ENCODE measurements at regions not wholly inside any gene's neighbourhood (a gene's known extent, or its start where the extent isn't known, plus 50 kb on each side); places are given as distances from the start of the nearest gene placed in this dataset.

DNA sequence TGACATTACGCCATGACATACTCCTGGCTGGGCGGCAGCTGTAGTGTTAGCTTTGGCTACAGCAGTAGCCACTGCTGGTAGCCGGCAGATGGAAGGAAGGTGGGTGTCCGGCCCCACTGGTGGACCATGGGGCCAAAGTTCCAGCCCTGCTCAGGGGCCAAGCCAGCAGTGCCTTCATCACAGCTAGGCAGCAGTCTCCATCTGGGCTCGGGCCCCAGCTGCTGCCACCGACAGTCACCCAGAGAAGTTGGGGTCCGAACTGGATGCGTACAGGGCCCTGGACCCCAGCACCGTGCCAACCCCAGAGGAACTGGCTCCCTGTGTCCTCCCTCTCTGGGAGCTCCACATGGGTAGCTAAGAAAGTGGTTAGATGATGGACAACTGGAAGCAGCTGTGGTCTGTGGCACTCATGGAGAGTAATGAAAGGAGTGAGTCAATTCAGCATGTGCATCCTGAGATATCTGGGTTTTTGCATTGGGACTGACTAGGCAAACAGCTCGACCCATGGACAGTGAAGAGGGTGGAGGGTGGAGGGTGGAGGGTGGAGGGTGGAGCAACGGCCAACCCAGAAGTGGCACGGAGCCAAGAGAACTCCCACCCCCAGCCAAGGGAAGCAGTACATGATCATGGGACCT, 366.6 kb upstream of the GRIA3 start:
- H3K9me3 ChIP-seq: no peaks in the 10 kb centered on the region
- H3K36me3 ChIP-seq: no peaks in the 10 kb centered on the region
- no peak overlapping the region for H3K27ac ChIP-seq
- H3K4me1 ChIP-seq: no peaks in the 10 kb centered on the region
- no peak for DNase-seq
- no peaks in the 10 kb centered on the region for H3K27me3 ChIP-seq
- H3K4me3 ChIP-seq: no peak overlapping the region
- TF ChIP-seq, protein P1, sequence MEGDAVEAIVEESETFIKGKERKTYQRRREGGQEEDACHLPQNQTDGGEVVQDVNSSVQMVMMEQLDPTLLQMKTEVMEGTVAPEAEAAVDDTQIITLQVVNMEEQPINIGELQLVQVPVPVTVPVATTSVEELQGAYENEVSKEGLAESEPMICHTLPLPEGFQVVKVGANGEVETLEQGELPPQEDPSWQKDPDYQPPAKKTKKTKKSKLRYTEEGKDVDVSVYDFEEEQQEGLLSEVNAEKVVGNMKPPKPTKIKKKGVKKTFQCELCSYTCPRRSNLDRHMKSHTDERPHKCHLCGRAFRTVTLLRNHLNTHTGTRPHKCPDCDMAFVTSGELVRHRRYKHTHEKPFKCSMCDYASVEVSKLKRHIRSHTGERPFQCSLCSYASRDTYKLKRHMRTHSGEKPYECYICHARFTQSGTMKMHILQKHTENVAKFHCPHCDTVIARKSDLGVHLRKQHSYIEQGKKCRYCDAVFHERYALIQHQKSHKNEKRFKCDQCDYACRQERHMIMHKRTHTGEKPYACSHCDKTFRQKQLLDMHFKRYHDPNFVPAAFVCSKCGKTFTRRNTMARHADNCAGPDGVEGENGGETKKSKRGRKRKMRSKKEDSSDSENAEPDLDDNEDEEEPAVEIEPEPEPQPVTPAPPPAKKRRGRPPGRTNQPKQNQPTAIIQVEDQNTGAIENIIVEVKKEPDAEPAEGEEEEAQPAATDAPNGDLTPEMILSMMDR (IDR thresholded peaks at IDR 0.05): no peak
- TF ChIP-seq POLR2A (IDR thresholded peaks at IDR 0.05): no peak
- intact Hi-C loops (cut with DNase I; ENCODE audit: low total_unique reads): no loop called here

- Histone ChIP-seq H3K4me1 (no peaks in the 10 kb centered on the region), H3K27me3 (no peaks in the 10 kb centered on the region), H3K4me3 (no peak overlapping the region), H3K9me3 (no peaks in the 10 kb centered on the region), H3K36me3 (no peaks in the 10 kb centered on the region), H3K27ac (no peak overlapping the region)
- intact Hi-C loops (cut with DNase I; ENCODE audit: low total_unique reads): no loop called here
- TF ChIP-seq, protein P1 (IDR thresholded peaks at IDR 0.05): no peak
- TF ChIP-seq POLR2A (IDR thresholded peaks at IDR 0.05): no peak
- DNase-seq: no peak
These were observed 366.0 kb upstream of the GRIA3 start for GRCh38 chrX:122818068-122818467.

GRCh38 chrX:122833230-122833629, 350.8 kb upstream of the GRIA3 start:
- no peaks in the 10 kb centered on the region for H3K36me3 ChIP-seq
- no peak for DNase-seq
- H3K4me3 ChIP-seq: no peak overlapping the region
- no peaks in the 10 kb centered on the region for H3K4me1 ChIP-seq
- intact Hi-C loops (cut with DNase I; ENCODE audit: low total_unique reads): no loop called here
- no peaks in the 10 kb centered on the region for H3K9me3 ChIP-seq
- TF ChIP-seq, protein P1 (IDR thresholded peaks at IDR 0.05): no peak
- TF ChIP-seq POLR2A (IDR thresholded peaks at IDR 0.05): no peak
- no peak overlapping the region for H3K27ac ChIP-seq
- no peaks in the 10 kb centered on the region for H3K27me3 ChIP-seq

DNA sequence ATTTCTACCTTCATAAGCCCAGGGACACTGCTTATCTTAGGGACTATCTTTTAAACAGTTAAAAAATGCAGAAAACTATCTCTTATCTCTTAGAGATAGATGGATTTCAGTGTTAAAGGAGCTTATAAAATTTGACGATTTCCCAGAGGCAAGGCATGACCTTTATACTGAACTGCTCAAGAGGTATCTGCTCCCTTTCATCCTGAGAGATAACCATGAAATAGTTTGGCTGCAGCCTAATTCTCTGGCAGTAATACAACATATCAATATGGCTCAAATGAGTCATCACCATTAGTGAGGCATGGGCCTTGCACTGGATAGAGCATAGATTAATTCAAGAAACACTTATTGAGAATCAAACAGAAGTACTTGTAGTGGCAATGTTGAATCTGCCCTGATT, 348.2 kb upstream of the GRIA3 start:
- no peak for DNase-seq
- TF ChIP-seq, protein P1 (IDR thresholded peaks at IDR 0.05): no peak
- no peak for TF ChIP-seq POLR2A (IDR thresholded peaks at IDR 0.05)
- Histone ChIP-seq H3K9me3 (no peaks in the 10 kb centered on the region), H3K27ac (no peak overlapping the region), H3K4me3 (no peak overlapping the region), H3K36me3 (no peaks in the 10 kb centered on the region), H3K27me3 (no peaks in the 10 kb centered on the region), H3K4me1 (no peaks in the 10 kb centered on the region)
- intact Hi-C loops (cut with DNase I; ENCODE audit: low total_unique reads): no loop called here

DNA sequence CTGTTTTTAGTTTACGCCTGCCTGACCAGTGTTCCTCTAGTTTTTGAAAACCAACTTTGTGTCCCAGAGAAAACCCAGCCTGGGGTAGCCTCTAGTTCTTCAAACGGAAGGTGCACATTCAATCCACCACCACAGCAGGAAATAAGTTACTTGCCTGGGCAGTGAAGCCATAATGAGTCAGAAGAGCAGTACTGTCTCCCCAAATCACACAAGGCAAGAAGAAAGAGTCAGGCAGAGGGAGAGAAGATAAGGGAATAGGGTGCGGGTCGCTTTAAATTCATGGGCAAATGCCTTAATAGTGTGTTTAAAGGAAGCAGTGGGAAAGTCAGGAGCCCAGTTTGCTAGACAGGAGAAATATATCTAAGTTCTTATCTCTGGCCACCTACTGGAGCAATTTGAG, 333.8 kb upstream of the GRIA3 start:
- Histone ChIP-seq H3K4me3 (no peak overlapping the region), H3K27me3 (no peaks in the 10 kb centered on the region), H3K27ac (no peak overlapping the region), H3K9me3 (no peaks in the 10 kb centered on the region), H3K36me3 (no peaks in the 10 kb centered on the region), H3K4me1 (no peaks in the 10 kb centered on the region)
- intact Hi-C loops (cut with DNase I; ENCODE audit: low total_unique reads): no loop called here
- TF ChIP-seq, protein P1 (IDR thresholded peaks at IDR 0.05): no peak
- TF ChIP-seq POLR2A (IDR thresholded peaks at IDR 0.05): no peak
- DNase-seq: no peak
